Naive thymus-derived CD8-positive, alpha-beta T cell (primary cell): ENCODE measurements at regions not wholly inside any gene's neighbourhood (a gene's known extent, or its start where the extent isn't known, plus 50 kb on each side); places are given as distances from the start of the nearest gene placed in this dataset.

Source experiments
- ATAC-seq, 2 donors: fragments of 150-1000 bp; cut with Tn5 transposase in 1 of 2; sonication (Bioruptor Pico), chemical (Tn5 transposase) in 1 of 2; 1 replicate in 1 of 2; 2 replicates in 1 of 2; pipeline ENCODE4 v1.10.0; 2021; ENCODE audit warnings: mild to moderate bottlenecking in 2 of 2, moderate library complexity in 2 of 2
- POLR2A ChIA-PET: fragments of 350-600 bp; sonication (Branson Sonifier 250); formaldehyde crosslinking; loops from one replicate; lab custom pipeline; 2021; ENCODE audit warnings: antibody characterized with exemption; lab: Charles Lee
- DNase-seq, 10 donors: peaks; one replicate each; pipeline versions ENCODE4 v3.0.0 to v3.0.0-alpha.2; 2020 to 2022
- H3K27ac Mint-ChIP-seq, 10 donors: one replicate each; pipeline ENCODE4 v1.8.0; 2020 to 2022; ENCODE audit warnings: mild to moderate bottlenecking in 10 of 10, mixed read lengths in 10 of 10, moderate library complexity in 4 of 10, inconsistent platforms in 1 of 10
- H3K27me3 Mint-ChIP-seq, 5 donors: one replicate each; pipeline ENCODE4 v1.8.0; 2021 to 2022; ENCODE audit warnings: mixed read lengths in 5 of 5
- H3K36me3 Mint-ChIP-seq, 3 donors: one replicate each; pipeline ENCODE4 v1.8.0; 2020 to 2022; ENCODE audit warnings: mixed read lengths in 3 of 3, mild to moderate bottlenecking in 2 of 3, inconsistent platforms in 1 of 3
- H3K4me1 Mint-ChIP-seq, 4 donors: one replicate each; pipeline ENCODE4 v1.8.0; 2021 to 2022; ENCODE audit warnings: mixed read lengths in 4 of 4
- H3K4me3 Mint-ChIP-seq, 10 donors: one replicate each; pipeline ENCODE4 v1.8.0; 2020 to 2022; ENCODE audit warnings: mild to moderate bottlenecking in 10 of 10, mixed read lengths in 10 of 10, moderate library complexity in 6 of 10, inconsistent platforms in 1 of 10
- H3K9me3 Mint-ChIP-seq, 9 donors: one replicate each; pipeline ENCODE4 v1.8.0; 2020 to 2022; ENCODE audit warnings: mixed read lengths in 9 of 9, mild to moderate bottlenecking in 3 of 9, inconsistent platforms in 1 of 9, moderate library complexity in 1 of 9

DNA sequence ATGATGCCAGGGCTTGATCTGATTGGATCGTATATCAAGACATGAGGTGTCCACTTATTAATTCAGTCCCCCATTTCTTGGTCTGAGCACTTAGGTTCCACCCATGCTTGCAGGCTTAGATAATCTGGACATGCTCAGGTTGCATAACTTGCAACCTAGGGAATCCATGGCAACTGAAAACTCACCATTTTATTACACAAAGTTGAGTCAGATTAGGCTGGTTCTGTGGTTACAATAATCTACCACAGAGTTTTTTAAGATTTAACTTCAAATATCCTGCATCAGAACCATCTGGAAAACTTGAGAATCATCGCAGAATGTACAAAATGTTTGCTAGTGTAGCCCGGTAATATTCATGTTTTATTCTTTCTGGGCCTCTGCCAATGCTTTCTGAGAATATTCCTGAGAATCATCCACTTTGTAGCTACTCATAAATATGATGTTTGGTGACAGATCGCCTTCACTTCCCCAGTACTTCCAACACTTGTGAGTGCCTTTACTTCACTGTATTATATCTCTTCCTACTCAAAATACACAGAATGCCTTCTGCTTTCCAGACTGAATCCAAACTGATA lies 707.2 kb upstream of the ADAMTS5 start:
- Mint-ChIP-seq H3K4me1 (no peaks in the 10 kb centered on the region), H3K9me3 (peaks cover 0 to 2% (median 0%) of the 10 kb centered on the region in 9 donors), H3K4me3 (no peak overlapping the region), H3K36me3 (no peaks in the 10 kb centered on the region), H3K27me3 (no peaks in the 10 kb centered on the region), H3K27ac (no peak overlapping the region)
- POLR2A ChIA-PET, result no interaction called here
- DNase-seq (no peak), ATAC-seq (no peak)

DNA sequence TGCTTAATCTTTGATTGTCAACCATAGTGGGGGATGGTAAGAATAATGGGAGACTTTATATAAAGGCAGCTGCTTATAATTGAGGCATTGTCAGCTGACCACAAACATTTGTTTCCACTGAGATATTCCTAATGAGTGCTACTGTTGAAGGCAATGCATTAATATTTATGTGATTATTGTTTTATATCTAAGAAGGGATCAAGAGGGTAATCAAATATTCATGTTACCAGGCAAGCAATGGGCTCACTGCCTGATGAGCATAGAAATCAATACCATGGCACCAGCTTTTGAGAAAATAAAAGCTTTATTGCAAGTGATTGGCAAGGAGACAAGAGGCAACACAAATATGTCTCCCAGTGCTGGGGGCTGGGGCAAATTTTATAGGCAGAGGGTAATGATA lies 706.7 kb upstream of the ADAMTS5 start:
- H3K9me3 Mint-ChIP-seq, result peaks cover 0 to 2% (median 0%) of the 10 kb centered on the region in 9 donors
- no peak for ATAC-seq
- H3K4me3 Mint-ChIP-seq, result no peak overlapping the region
- H3K4me1 Mint-ChIP-seq, result no peaks in the 10 kb centered on the region
- H3K36me3 Mint-ChIP-seq, result no peaks in the 10 kb centered on the region
- no peaks in the 10 kb centered on the region for H3K27me3 Mint-ChIP-seq
- POLR2A ChIA-PET, result no interaction called here
- no peak for DNase-seq
- no peak overlapping the region for H3K27ac Mint-ChIP-seq

DNA sequence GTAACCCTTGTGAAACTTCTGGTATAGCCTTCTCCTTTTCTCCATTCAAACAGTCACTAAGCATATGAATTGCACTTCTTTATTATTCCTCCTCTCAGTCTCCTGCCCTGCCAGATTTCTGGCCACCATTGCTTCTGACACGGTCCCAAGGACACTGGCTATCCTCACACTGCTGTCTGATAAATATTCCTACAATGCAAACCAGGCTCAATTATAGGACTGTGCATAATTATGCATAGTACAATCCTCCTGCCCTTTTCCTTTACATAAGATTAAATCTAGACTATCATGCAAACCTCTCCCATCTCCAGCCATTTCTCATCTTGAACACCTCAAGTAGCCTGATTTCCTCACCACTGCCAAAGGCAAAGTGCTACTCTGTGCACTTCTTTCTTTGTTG lies 704.3 kb upstream of the ADAMTS5 start:
- POLR2A ChIA-PET, result no interaction called here
- Mint-ChIP-seq H3K27me3 (no peaks in the 10 kb centered on the region), H3K36me3 (no peaks in the 10 kb centered on the region), H3K4me3 (no peak overlapping the region), H3K4me1 (no peaks in the 10 kb centered on the region), H3K27ac (no peak overlapping the region), H3K9me3 (peaks cover 0 to 11% (median 0%) of the 10 kb centered on the region in 9 donors)
- DNase-seq (no peak), ATAC-seq (no peak)

DNA sequence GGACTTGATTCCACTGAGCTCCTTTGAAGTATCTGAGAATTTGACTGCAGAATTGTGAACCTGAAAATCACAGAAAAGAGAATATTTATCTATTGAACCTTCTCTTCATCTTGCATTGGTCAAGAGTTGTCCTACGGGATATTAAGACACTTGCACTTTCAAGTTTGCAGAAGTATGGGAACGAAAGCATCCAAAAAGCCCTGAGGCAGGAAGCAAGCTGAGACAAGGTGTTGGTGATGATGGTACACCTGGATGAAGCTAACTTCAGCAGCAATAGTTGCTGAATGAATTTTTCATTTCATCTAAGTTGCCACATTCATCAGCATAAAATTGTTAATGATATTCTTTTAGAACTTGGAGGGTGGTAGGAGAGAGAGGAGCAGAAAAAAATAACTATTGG lies 686.6 kb upstream of the ADAMTS5 start:
- Mint-ChIP-seq H3K27me3 (no peaks in the 10 kb centered on the region), H3K36me3 (no peaks in the 10 kb centered on the region), H3K4me3 (no peak overlapping the region), H3K9me3 (peaks cover 0 to 17% (median 2%) of the 10 kb centered on the region in 9 donors), H3K27ac (no peak overlapping the region), H3K4me1 (no peaks in the 10 kb centered on the region)
- no peak for DNase-seq
- ATAC-seq, result no peak
- POLR2A ChIA-PET, result no interaction called here

DNA sequence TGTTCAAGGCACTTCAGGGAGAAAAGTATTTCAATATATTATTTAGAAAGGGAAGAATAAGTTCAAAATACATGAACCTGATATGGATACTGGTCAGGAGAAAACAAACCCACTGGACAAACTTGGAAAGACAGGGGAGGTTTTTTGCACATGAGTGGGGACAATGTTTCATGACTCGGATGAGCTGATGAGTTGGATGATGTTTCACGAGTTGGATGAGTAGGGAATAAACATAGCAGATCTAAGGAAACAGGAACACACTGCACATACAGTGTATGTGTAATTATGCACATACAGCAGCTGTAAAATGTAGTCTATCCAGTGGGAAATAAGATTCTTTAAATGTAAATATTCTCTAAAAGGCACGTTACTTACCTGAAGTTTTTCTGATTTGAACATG lies 682.9 kb upstream of the ADAMTS5 start:
- no peaks in the 10 kb centered on the region for H3K4me1 Mint-ChIP-seq
- peaks cover 0 to 14% (median 2%) of the 10 kb centered on the region in 9 donors for H3K9me3 Mint-ChIP-seq
- no peak overlapping the region for H3K4me3 Mint-ChIP-seq
- no peak overlapping the region for H3K27ac Mint-ChIP-seq
- POLR2A ChIA-PET, result no interaction called here
- DNase-seq, result no peak
- H3K36me3 Mint-ChIP-seq, result no peaks in the 10 kb centered on the region
- ATAC-seq, result no peak
- no peaks in the 10 kb centered on the region for H3K27me3 Mint-ChIP-seq

- ATAC-seq (no peak), DNase-seq (no peak)
- H3K36me3 Mint-ChIP-seq, result no peaks in the 10 kb centered on the region
- H3K27me3 Mint-ChIP-seq, result no peaks in the 10 kb centered on the region
- no peak overlapping the region for H3K27ac Mint-ChIP-seq
- POLR2A ChIA-PET, result no interaction called here
- no peak overlapping the region for H3K4me3 Mint-ChIP-seq
- no peaks in the 10 kb centered on the region for H3K4me1 Mint-ChIP-seq
- peaks cover 0 to 12% (median 3%) of the 10 kb centered on the region in 9 donors for H3K9me3 Mint-ChIP-seq
These were observed 682.4 kb upstream of the ADAMTS5 start for GRCh38 chr21:27649323-27649722.

GRCh38 chr21:27648560-27648959 lies 681.7 kb upstream of the ADAMTS5 start:
- H3K9me3 Mint-ChIP-seq, result peaks cover 0 to 15% (median 3%) of the 10 kb centered on the region in 9 donors
- ATAC-seq (no peak), DNase-seq (no peak)
- H3K4me3 Mint-ChIP-seq, result no peak overlapping the region
- no peaks in the 10 kb centered on the region for H3K27me3 Mint-ChIP-seq
- no peaks in the 10 kb centered on the region for H3K36me3 Mint-ChIP-seq
- POLR2A ChIA-PET, result no interaction called here
- H3K4me1 Mint-ChIP-seq, result no peaks in the 10 kb centered on the region
- no peak overlapping the region for H3K27ac Mint-ChIP-seq

DNA sequence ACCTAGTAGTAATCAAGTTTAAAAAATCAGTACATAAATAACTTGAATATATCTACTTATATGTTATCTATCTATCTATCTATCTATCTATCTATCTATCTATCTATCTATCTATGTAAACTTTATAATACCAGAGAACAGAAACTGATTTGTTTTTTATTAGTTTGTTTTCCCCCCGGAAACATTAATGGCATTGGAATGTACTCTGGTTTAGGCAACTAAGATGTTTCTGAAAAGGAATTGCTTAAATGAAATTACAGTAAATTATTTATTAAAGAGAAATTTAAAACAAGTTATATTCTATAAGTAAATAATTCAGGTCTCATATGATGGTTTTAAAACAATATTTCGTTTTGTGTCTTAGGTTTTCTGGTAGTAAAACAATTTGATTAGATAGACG lies 681.0 kb upstream of the ADAMTS5 start:
- Mint-ChIP-seq H3K27ac (no peak overlapping the region), H3K4me1 (no peaks in the 10 kb centered on the region), H3K9me3 (peaks cover 0 to 15% (median 3%) of the 10 kb centered on the region in 9 donors), H3K4me3 (no peak overlapping the region), H3K36me3 (no peaks in the 10 kb centered on the region), H3K27me3 (no peaks in the 10 kb centered on the region)
- POLR2A ChIA-PET, result no interaction called here
- DNase-seq, result no peak
- ATAC-seq, result no peak

DNA sequence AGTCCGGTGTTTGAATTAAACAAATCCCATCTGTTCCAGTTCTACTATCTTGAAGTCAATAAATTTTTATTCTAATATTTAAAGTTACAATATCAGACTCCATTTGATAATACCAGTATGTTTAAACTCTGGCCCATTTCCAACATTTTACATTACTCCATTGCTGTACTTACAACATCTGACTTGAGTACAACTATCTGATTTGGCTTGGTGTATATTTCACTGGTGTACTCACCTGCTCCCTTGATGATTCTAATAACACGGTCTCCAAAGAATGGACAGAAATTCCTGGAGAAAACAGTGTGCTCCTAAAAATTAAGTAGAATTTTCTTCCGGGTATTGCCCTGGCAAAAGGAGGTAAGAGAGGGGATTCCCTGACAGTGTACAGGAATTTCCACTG lies 680.5 kb upstream of the ADAMTS5 start:
- H3K9me3 Mint-ChIP-seq, result peaks cover 0 to 15% (median 3%) of the 10 kb centered on the region in 9 donors
- no peaks in the 10 kb centered on the region for H3K4me1 Mint-ChIP-seq
- no peak overlapping the region for H3K27ac Mint-ChIP-seq
- DNase-seq (no peak), ATAC-seq (no peak)
- H3K27me3 Mint-ChIP-seq, result no peaks in the 10 kb centered on the region
- POLR2A ChIA-PET, result no interaction called here
- H3K4me3 Mint-ChIP-seq, result no peak overlapping the region
- no peaks in the 10 kb centered on the region for H3K36me3 Mint-ChIP-seq

DNA sequence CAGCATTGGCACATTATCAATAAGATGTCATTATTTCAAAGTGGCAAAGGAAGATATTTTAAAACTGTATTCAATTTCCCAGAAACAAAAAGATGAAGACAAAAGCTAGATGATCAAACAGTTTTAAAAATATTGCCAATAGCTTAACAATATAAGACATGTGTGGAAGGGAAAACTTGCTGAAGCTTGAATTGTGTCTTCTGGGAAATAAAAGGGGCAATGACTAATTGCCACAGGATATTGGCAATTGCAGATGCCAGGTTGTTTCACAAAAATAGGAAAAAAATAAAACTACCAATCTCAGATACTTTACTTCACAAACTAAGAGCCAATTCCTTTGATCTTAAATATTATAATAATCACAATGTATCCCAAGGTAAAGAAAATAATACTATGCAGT lies 679.8 kb upstream of the ADAMTS5 start:
- POLR2A ChIA-PET, result no interaction called here
- Mint-ChIP-seq H3K27ac (no peak overlapping the region), H3K27me3 (no peaks in the 10 kb centered on the region), H3K9me3 (peaks cover 0 to 11% (median 3%) of the 10 kb centered on the region in 9 donors), H3K4me3 (no peak overlapping the region), H3K4me1 (no peaks in the 10 kb centered on the region), H3K36me3 (no peaks in the 10 kb centered on the region)
- ATAC-seq, result no peak
- no peak for DNase-seq

DNA sequence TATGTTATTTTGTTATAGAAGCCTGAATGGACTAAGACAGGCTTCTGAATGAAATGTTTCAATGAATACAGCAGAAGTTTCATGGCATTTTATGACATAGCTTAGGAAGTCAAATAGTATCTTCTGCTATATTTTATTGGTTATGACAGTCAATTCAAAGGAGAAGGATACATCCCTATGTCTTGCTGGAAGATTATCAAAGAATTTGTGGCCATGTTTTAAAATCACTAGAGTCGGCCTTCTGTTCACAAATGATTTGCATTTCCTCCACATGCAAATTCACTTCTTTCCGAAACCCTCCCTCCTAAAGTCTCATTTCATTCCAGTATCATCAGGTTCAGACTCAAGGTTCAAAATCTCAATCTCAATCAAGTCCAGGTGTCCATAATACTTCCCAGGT lies 679.2 kb upstream of the ADAMTS5 start:
- Mint-ChIP-seq H3K27me3 (no peaks in the 10 kb centered on the region), H3K27ac (no peak overlapping the region), H3K4me3 (no peak overlapping the region), H3K36me3 (no peaks in the 10 kb centered on the region), H3K4me1 (no peaks in the 10 kb centered on the region), H3K9me3 (peaks cover 0 to 9% (median 3%) of the 10 kb centered on the region in 9 donors)
- POLR2A ChIA-PET, result no interaction called here
- no peak for ATAC-seq
- no peak for DNase-seq

- no peak for ATAC-seq
- no peak for DNase-seq
- POLR2A ChIA-PET, result no interaction called here
- Mint-ChIP-seq H3K4me1 (no peaks in the 10 kb centered on the region), H3K27ac (no peak overlapping the region), H3K9me3 (peaks cover 0 to 9% (median 3%) of the 10 kb centered on the region in 9 donors), H3K36me3 (no peaks in the 10 kb centered on the region), H3K27me3 (no peaks in the 10 kb centered on the region), H3K4me3 (no peak overlapping the region)
These were observed 678.4 kb upstream of the ADAMTS5 start for GRCh38 chr21:27645285-27645684.

DNA sequence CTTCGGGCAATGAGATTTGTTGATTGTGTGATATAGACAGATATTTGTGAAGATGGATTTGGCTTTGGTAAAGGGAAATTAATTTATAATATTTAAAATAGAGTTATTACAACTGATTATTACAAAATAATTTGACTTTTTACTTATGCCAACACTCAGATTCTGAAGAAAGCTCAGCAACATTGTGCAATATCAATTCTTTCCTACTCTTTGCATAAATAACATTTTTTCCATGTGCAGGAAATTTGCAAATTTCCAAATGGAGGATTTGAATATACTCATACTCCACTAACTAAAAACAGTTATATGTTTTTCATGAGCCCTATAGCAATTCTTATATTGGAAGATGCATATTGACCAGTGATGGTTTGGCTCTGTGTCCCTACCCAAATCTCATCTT lies 676.4 kb upstream of the ADAMTS5 start:
- DNase-seq, result no peak
- ATAC-seq, result no peak
- no peaks in the 10 kb centered on the region for H3K27me3 Mint-ChIP-seq

DNA sequence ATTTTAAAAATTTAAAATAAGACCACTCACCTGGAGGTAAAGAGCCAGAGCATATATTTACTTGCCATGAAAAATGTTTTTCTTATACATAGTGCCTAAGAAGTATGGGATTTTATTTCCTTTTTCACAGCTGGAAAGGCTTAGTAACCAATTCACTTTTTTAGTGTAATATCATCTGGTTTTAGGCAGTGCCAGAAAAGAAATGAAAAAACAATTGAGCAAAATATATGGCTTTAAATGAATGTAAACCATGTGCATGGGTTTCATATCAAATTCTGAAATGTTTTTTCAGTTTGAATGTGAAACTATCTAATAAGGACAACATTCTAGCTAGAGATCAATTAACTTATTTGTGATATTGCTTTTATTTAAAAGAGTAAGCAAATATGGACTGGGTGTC lies 672.4 kb upstream of the ADAMTS5 start:
- Mint-ChIP-seq H3K9me3 (peaks cover 0 to 20% (median 4%) of the 10 kb centered on the region in 9 donors), H3K27ac (no peak overlapping the region), H3K4me3 (no peak overlapping the region), H3K27me3 (no peaks in the 10 kb centered on the region), H3K4me1 (no peaks in the 10 kb centered on the region), H3K36me3 (no peaks in the 10 kb centered on the region)
- ATAC-seq (no peak), DNase-seq (no peak)
- POLR2A ChIA-PET, result no interaction called here

More for the DNA sequence above, 676.4 kb upstream of the ADAMTS5 start:
- Mint-ChIP-seq H3K27ac (no peak overlapping the region), H3K4me1 (no peaks in the 10 kb centered on the region), H3K4me3 (no peak overlapping the region), H3K36me3 (no peaks in the 10 kb centered on the region), H3K9me3 (peaks cover 0 to 12% (median 0%) of the 10 kb centered on the region in 9 donors)
- POLR2A ChIA-PET, result no interaction called here
